ENCODE measurements at regions not wholly inside any gene's neighbourhood (a gene's known extent, or its start where the extent isn't known, plus 50 kb on each side); places are given as distances from the start of the nearest gene placed in this dataset.

DNA sequence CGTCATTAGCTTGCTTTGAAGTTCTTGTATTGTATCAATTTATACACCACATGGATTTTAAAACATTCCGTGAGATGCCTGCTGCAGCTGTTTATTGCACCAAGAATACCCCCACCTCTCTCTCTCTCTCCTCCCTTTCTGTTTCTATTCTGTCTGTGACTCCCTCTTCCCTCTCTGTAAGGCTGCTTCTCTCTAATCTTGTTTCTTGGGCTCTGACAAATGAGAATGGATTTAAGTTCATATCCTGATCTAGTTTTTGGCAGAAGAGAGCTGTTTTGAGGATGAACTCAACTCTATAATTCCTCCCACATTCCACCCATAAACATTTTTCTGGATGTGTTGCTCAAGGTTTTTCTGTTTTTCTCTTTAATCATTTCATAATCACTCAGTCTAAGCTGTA lies 144.3 kb upstream of the FRY start:
- TF ChIP-seq EZH2 (IDR thresholded peaks at IDR 0.05; ENCODE audit: borderline replicate concordance, low read length) = no peak
- TF ChIP-seq, protein P1, sequence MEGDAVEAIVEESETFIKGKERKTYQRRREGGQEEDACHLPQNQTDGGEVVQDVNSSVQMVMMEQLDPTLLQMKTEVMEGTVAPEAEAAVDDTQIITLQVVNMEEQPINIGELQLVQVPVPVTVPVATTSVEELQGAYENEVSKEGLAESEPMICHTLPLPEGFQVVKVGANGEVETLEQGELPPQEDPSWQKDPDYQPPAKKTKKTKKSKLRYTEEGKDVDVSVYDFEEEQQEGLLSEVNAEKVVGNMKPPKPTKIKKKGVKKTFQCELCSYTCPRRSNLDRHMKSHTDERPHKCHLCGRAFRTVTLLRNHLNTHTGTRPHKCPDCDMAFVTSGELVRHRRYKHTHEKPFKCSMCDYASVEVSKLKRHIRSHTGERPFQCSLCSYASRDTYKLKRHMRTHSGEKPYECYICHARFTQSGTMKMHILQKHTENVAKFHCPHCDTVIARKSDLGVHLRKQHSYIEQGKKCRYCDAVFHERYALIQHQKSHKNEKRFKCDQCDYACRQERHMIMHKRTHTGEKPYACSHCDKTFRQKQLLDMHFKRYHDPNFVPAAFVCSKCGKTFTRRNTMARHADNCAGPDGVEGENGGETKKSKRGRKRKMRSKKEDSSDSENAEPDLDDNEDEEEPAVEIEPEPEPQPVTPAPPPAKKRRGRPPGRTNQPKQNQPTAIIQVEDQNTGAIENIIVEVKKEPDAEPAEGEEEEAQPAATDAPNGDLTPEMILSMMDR (conservative IDR thresholded peaks at IDR 0.05 in 1 of 2, IDR thresholded peaks at IDR 0.05 in 1 of 2; ENCODE audit: extremely low read depth in 1 of 2, insufficient read depth in 1 of 2, low read depth in 1 of 2, low read length in 2 of 2) = no peak

Measured in mammary epithelial cell (primary cell).